ENCODE measurements at regions not wholly inside any gene's neighbourhood (a gene's known extent, or its start where the extent isn't known, plus 50 kb on each side); places are given as distances from the start of the nearest gene placed in this dataset.

- TF ChIP-seq BHLHE40 (IDR thresholded peaks at IDR 0.05; ENCODE audit: low read length), result no peak
- no peak for TF ChIP-seq THAP9 (CRISPR knock-in tag; IDR thresholded peaks at IDR 0.05; ENCODE audit: borderline replicate concordance)
- no peak for TF ChIP-seq SP1 (IDR thresholded peaks at IDR 0.05)
- TF ChIP-seq SP1 (CRISPR knock-in tag; IDR thresholded peaks at IDR 0.05), result no peak
- no peak for TF ChIP-seq EZH2 (conservative IDR thresholded peaks at IDR 0.05; ENCODE audit: low read depth, low read length)
- no peak for TF ChIP-seq ZNF10 (CRISPR knock-in tag; IDR thresholded peaks at IDR 0.05; ENCODE audit: borderline replicate concordance, low read depth)
These were observed 259.7 kb upstream of the MGMT start for GRCh38 chr10:129207297-129207696.

Measured in HepG2 (cell line).